GM12878 (cell line): ENCODE measurements at regions not wholly inside any gene's neighbourhood (a gene's known extent, or its start where the extent isn't known, plus 50 kb on each side); places are given as distances from the start of the nearest gene placed in this dataset.

Experiments used
- ATF7 ChIP-seq: fragments of 450-650 bp; IDR thresholded peaks from 2 replicates; pipeline ENCODE4 v1.6.1; 2016; ENCODE audit warnings: low read depth, mild to moderate bottlenecking
- BCLAF1 ChIP-seq: fragments of 450-650 bp; IDR thresholded peaks from 2 replicates; pipeline ENCODE4 v1.6.1; 2017; ENCODE audit warnings: antibody characterized with exemption, mild to moderate bottlenecking, moderate library complexity
- CTCF ChIP-seq, 3 experiments: IDR thresholded peaks in 2 of 3; conservative IDR thresholded peaks in 1 of 3; 2 replicates each; pipeline ENCODE4 v1.5.1; 2011; ENCODE audit warnings: low read depth in 3 of 3, low read length in 3 of 3, mild to moderate bottlenecking in 3 of 3, control low read depth in 2 of 3, moderate library complexity in 2 of 3, inconsistent platforms in 1 of 3, mixed read lengths in 1 of 3; ENCODE audit not compliant: control insufficient read depth in 2 of 3, insufficient read depth in 1 of 3; ENCODE audit errors: extremely low read depth in 1 of 3
- MAX ChIP-seq: IDR thresholded peaks from 2 replicates; pipeline ENCODE4 v1.6.1; 2012; ENCODE audit warnings: low read depth, low read length, improper control_type of control experiment
- NR2C2 ChIP-seq: IDR thresholded peaks from 2 replicates; pipeline ENCODE4 v1.6.1; 2011; ENCODE audit warnings: borderline replicate concordance, low read depth; ENCODE audit not compliant: control insufficient read depth, insufficient read length
- POLR2A ChIP-seq: IDR thresholded peaks from 2 replicates; pipeline ENCODE4 v1.6.1; 2011; ENCODE audit warnings: low read depth, mild to moderate bottlenecking, low read length
- RCOR1 ChIP-seq: conservative IDR thresholded peaks from 2 replicates; pipeline ENCODE4 v1.6.1; 2012; ENCODE audit warnings: low read depth, low read length, improper control_type of control experiment
- REST ChIP-seq: IDR thresholded peaks from 2 replicates; pipeline ENCODE4 v1.6.1; 2012; ENCODE audit warnings: mild to moderate bottlenecking, low read depth, low read length
- SIX5 ChIP-seq: IDR thresholded peaks from 2 replicates; pipeline ENCODE4 v1.6.1; 2011; ENCODE audit warnings: mild to moderate bottlenecking, low read depth, low read length, moderate library complexity; ENCODE audit not compliant: severe bottlenecking
- SMARCA5 ChIP-seq: fragments of 450-650 bp; IDR thresholded peaks from 2 replicates; pipeline ENCODE4 v1.6.1; 2017; ENCODE audit warnings: mild to moderate bottlenecking
- SP1 ChIP-seq: IDR thresholded peaks from one replicate; pipeline ENCODE4 v1.6.1; 2011; ENCODE audit warnings: low read depth, low read length
- ZNF24 ChIP-seq: fragments of 450-650 bp; IDR thresholded peaks from 2 replicates; pipeline ENCODE4 v1.6.1; 2017; ENCODE audit warnings: antibody characterized with exemption, mild to moderate bottlenecking
- ZZZ3 ChIP-seq: IDR thresholded peaks from 2 replicates; pipeline ENCODE4 v1.6.1; 2011; ENCODE audit warnings: low read depth; ENCODE audit not compliant: control insufficient read depth, insufficient read length

- TF ChIP-seq POLR2A (no peak), CTCF (IDR thresholded peaks at IDR 0.05 in 2 of 3, conservative IDR thresholded peaks at IDR 0.05 in 1 of 3; ENCODE audit: control insufficient read depth in 2 of 3, extremely low read depth in 1 of 3, insufficient read depth in 1 of 3, low read depth in 3 of 3, low read length in 3 of 3) (no peak), ATF7 (no peak), ZNF24 (no peak), ZZZ3 (no peak), NR2C2 (no peak), RCOR1 (no peak), MAX (no peak), BCLAF1 (no peak), REST (no peak), SP1 (no peak), SMARCA5 (no peak), SIX5 (no peak)
Measured at GRCh38 chr6:27551607-27552006, 78.7 kb upstream of the ZNF184 start.
